ENCODE measurements at regions not wholly inside any gene's neighbourhood (a gene's known extent, or its start where the extent isn't known, plus 50 kb on each side); places are given as distances from the start of the nearest gene placed in this dataset.
"Not testable (repeated sequence)": the region's sequence is repeated elsewhere in the genome, so short reads cannot be mapped to it uniquely, and the experiment has no call there.

DNA sequence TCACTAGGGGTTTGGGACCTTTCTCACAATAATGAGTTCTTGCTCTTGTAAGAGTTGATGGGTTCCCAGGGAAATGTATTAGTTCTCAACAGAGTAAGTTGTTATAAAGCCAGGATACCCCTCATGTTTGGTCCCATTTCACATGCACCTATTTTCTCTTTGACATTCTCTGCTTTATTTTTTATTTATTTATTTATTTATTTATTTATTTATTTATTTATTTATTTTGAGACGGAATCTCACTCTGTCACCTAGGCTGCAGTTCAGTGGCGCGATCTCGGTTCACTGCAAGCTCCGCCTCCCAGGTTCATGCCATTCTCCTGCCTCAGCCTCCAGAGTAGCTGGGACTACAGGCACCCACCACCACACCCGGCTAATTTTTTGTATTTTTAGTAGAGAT lies 52.2 kb downstream of the ACTRT1 start:
- DNase-seq (ENCODE audit: low read depth): not testable (repeated sequence)

DNA sequence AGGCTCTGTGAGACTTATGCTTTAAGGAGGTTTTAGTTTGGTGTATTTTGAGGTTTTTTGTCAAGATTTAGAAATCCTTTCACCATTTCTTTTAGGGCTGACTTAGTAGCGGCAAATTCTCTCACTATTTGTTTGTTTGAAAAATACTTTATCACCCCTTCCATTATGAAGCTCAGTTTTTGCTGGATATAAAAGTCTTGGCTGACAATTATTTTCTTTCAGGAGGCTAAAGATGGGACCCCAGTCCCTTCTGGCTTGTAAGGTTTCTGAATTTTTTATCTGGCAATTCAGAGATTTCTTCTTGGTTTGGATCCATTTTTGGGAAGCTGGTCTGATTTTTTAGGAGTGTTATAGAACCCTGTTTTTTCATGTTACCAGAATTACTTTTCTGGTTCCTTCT lies 88.5 kb downstream of the ACTRT1 start:
- no peak for DNase-seq (ENCODE audit: low read depth)

DNA sequence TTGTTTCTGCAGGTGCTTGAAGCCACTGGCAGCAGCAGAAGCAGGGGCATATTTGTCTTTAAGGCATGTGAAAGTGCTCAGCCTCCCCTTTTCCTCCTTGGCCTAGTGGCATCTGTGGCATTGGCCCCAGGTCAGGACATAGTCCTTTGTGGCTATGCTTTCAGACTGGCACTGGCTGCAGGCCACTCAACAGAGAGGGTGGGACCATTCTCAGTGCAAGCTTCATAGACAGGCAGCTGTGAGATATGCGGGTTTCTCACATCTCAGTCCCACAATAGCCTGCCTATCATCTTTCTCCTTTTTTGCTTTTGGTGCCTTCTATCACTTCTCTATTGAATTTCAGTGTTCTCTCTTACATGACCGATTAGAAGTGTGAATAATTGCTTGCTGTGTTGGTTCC lies 104.8 kb downstream of the ACTRT1 start:
- DNase-seq (ENCODE audit: low read depth): no peak

DNA sequence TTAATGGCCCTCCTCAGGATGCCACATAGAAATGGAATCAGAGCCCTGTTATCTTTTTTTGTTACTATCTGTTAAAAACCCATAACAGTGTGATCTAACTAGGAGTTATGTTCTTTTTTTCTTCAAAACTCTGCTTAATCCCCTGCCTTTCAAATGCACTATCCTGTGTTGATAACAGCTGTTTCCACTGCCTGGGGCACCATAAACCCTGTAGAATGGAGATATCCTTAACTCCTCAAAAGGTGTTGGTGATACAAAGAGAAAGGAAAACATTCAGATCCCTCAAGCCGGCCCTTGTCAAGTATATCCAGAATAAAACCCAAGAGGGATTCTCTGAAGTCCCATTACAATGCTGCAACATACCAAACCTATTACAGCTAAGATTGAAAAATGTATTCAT lies 108.6 kb downstream of the ACTRT1 start:
- no peak for DNase-seq (ENCODE audit: low read depth)

DNA sequence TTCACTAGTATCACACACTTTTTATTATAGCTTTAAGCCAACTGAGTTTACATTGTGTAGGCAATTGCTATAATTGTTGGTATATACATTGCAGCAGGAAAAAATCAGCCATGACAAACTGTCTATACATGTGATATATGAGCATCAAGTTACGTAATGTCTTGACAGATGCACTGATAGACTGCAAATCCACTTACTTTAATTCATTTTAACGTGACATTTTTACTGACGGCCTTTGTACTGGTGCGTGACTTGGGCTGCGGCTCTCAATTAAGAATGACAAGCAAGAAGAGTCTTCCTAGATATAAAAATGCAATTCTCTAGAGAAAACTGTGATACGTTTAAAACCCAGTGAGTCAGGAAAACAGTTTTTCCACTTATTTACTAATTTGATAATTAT lies 143.8 kb downstream of the ACTRT1 start:
- DNase-seq (ENCODE audit: low read depth): no peak

DNA sequence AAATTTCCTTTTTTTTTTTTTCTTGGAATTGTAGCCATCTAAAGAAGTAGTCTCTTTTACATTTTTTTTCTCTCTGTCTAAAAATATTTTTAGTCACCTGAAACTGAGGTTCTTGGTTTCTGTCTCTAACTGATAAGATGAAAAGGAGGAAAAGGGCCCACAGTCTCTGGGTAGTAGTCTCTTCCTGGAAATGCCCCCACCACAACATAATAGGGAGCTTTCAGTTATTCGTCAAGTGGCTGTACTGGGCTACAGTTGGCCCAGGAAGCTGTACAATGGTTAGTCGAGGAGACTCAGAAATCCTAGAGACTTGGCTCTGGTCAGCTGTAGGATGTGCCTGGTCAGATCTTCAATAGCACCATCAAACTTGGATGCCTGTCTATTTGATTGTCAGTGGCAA lies 163.4 kb downstream of the ACTRT1 start:
- DNase-seq (ENCODE audit: low read depth): no peak

DNA sequence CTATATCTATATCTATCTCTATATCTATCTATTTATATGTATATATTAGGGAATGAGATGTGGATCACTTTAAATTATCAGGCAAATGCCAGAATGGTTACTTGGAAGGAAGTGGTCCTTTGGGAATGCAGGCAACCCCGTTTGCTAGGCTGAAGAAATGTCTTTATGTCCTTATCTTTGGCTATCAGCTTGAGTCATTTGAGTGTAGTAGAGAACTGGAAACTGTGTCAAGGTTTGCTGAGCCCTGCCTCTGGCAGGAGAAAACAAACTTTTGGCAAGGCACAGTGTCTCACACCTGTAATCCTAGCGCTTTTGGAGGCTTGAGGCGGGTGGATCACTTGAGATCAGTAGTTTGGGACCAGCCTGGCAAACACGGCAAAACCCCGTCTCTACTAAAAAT lies 167.3 kb downstream of the ACTRT1 start:
- DNase-seq (ENCODE audit: low read depth): no peak

DNA sequence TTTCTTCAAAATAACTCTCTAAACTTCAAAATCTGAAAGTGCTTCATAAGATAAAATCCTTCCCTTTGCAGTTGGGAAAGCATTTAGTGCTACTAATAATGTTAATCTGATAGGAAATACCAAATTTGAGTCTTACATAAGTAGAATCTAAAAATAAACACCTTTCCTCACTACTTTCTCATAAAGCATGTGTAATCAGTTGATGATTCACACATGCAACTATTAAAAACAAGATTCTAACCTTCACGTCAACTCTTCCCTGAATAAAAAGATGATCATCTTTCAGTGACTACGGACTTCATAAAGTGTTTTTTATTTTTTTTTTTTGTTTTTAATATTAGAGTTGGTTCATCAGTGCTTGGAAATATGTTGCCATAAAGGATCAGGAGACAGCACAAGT lies 172.6 kb downstream of the ACTRT1 start:
- DNase-seq (ENCODE audit: low read depth): no peak

DNA sequence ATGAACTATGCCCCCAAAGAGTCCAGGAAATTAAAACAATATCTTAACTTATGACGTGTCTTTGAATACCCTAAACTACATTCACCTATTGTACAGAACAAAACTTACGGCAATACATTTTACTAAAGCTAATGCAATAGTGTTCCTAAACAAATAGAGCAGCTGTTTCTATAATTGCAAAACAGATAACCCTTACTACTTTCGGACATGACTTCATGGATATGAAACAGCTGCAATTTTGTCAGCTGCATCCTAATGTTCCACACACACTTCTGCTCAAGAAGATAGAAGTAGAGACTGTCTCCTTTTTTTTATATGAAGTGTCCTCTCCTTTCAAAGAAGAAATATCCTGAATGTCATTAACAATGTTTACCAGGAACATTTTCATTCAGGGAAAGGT lies 174.9 kb downstream of the ACTRT1 start:
- peak; percentile 12 for DNase-seq (ENCODE audit: low read depth)

DNA sequence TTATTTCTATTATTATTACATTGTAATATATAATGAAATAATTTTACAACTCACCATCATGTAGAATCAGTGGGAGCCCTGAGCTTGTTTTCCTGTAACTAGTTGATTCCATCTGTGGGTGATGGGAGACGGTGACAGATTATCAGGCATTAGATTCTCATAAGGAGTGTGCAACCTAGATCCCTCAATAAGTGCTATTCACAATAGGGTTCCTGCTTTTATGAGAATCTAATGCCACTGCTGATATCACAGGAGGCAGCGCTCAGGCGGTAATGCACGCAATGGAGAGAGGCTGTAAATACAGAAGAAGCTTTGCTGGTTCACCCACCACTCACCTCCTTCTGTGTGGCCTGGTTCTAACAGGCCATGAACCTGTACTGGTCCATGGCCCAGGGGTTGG lies 178.6 kb downstream of the ACTRT1 start:
- no peak for DNase-seq (ENCODE audit: low read depth)

DNA sequence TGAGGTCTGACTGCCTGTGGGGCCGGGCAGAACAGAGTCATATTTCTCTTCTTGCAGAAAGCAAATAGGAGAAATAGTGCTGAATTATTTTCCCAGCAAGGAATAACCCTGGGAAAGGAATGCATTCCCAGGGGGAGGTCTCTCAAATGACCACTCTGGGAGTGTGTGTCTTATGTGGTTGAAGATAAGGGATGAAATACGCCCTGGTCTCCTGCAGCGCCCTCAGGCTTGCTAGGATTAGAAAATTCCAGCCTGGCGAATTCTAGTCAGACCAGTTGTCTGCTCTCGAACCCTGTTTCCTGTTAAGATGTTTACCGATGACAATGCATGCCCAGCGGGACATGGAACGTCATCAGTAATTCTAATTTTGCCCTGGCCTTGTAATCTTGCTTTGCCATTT lies 185.3 kb downstream of the ACTRT1 start:
- DNase-seq (ENCODE audit: low read depth): not testable (repeated sequence)

DNA sequence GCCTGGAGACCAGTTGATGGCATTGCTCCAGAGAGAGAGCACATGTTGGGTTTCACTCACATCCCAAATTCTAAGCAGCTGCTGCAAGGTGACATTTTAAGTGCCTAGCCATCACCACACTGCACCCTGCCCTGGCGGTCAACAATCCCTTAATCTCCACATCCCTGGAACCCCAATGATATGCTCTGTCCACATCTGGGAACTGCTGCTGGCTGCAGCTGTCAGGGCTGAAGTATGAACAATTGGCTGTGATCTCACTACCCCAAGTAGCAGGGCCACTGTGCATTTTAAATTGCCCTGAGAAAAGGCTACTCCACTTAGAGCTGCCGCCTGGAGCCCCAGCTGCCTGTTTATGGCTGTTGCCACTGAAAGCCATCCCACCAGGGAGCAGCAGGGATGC lies 190.6 kb downstream of the ACTRT1 start:
- no peak for DNase-seq (ENCODE audit: low read depth)
